ENCODE measurements at regions not wholly inside any gene's neighbourhood (a gene's known extent, or its start where the extent isn't known, plus 50 kb on each side); places are given as distances from the start of the nearest gene placed in this dataset.

GRCh38 chr10:128206676-128207075, 80.5 kb upstream of the MKI67 start:
- H3K27me3 ChIP-seq (ENCODE audit: control insufficient read depth in 2 of 2, insufficient read depth in 2 of 2, low read length in 2 of 2), result peaks cover 0 to 2% of the 10 kb centered on the region in 2 experiments
- peaks cover 9% of the 10 kb centered on the region for H3K4me1 ChIP-seq (ENCODE audit: control insufficient read depth, extremely low read depth, insufficient read depth, low read length)
- intact Hi-C loops (cut with micrococcal nuclease) (no loop called here), dilution Hi-C loops (cut with MboI; ENCODE audit: extremely low pct_ligation_motif_present, low sequenced_read_pairs) (no loop called here)
- ChIA-PET POLR2A (no interaction called here), CTCF (interaction anchor here (1.3 kb wide), 1 partner anchor 1765 kb away, joined by 3 read pairs; no protein-coding TSS in a partner anchor)
- no peak overlapping the region for H3K4me2 ChIP-seq (ENCODE audit: insufficient read depth, low read length)
- no peak for DNase-seq (ENCODE audit: low read depth, low spot score)
- no peaks in the 10 kb centered on the region for H3K79me2 ChIP-seq (ENCODE audit: control insufficient read depth, insufficient read depth, low read length)
- no peak overlapping the region for H2AFZ ChIP-seq (ENCODE audit: low read depth, low read length)
- H3K9me1 ChIP-seq (replicated peaks; ENCODE audit: control insufficient read depth, extremely low read depth, insufficient read depth, low read length), result no peaks in the 10 kb centered on the region
- no peak overlapping the region for H3K9ac ChIP-seq (replicated peaks; ENCODE audit: extremely low read depth, insufficient read depth, low read length)
- H4K20me1 ChIP-seq (replicated peaks; ENCODE audit: control insufficient read depth, extremely low read depth, insufficient read depth, low read length), result no peaks in the 10 kb centered on the region
- no peak overlapping the region for H3K4me3 ChIP-seq (replicated peaks in 1 of 3; ENCODE audit: insufficient read depth in 1 of 3, low read depth in 1 of 3, low read length in 3 of 3)
- H3K9me3 ChIP-seq (replicated peaks; ENCODE audit: control insufficient read depth, insufficient read depth, low read length), result no peaks in the 10 kb centered on the region
- FAIRE-seq, result no peak
- H3K27ac ChIP-seq (ENCODE audit: insufficient read depth, low read depth, low read length), result no peak overlapping the region
- TF ChIP-seq POLR2A (IDR thresholded peaks at IDR 0.05; ENCODE audit: low read depth, low read length), result no peak
- TF ChIP-seq GATA2 (IDR thresholded peaks at IDR 0.05; ENCODE audit: insufficient read depth, insufficient read length, low read depth, low read length), result no peak
- peak; percentile 22 for TF ChIP-seq JUN (IDR thresholded peaks at IDR 0.05; ENCODE audit: borderline replicate concordance, insufficient read depth, insufficient read length, low read depth)
- TF ChIP-seq MYC (IDR thresholded peaks at IDR 0.05; ENCODE audit: low read depth, low read length), result no peak
- TF ChIP-seq POLR2AphosphoS5 (IDR thresholded peaks at IDR 0.05; ENCODE audit: insufficient read depth, low read depth, low read length), result no peak
- no peaks in the 10 kb centered on the region for H3K36me3 ChIP-seq (ENCODE audit: control insufficient read depth in 2 of 2, extremely low read depth in 1 of 2, insufficient read depth in 2 of 2, low read length in 2 of 2)
- BruUV-seq (replicated peaks), result no TSS peak

GRCh38 chr10:128209862-128210214, 83.6 kb upstream of the MKI67 start:
- Histone ChIP-seq H2AFZ (ENCODE audit: low read depth, low read length) (no peak overlapping the region), H3K9me3 (replicated peaks; ENCODE audit: control insufficient read depth, insufficient read depth, low read length) (no peaks in the 10 kb centered on the region), H3K27me3 (ENCODE audit: control insufficient read depth in 2 of 2, insufficient read depth in 2 of 2, low read length in 2 of 2) (no peaks in the 10 kb centered on the region), H3K27ac (ENCODE audit: insufficient read depth, low read depth, low read length) (no peak overlapping the region), H3K9ac (replicated peaks; ENCODE audit: extremely low read depth, insufficient read depth, low read length) (no peak overlapping the region), H3K4me2 (ENCODE audit: insufficient read depth, low read length) (no peak overlapping the region), H3K4me3 (replicated peaks in 1 of 3; ENCODE audit: insufficient read depth in 1 of 3, low read depth in 1 of 3, low read length in 3 of 3) (no peak overlapping the region), H3K36me3 (ENCODE audit: control insufficient read depth in 2 of 2, extremely low read depth in 1 of 2, insufficient read depth in 2 of 2, low read length in 2 of 2) (no peaks in the 10 kb centered on the region), H3K4me1 (ENCODE audit: control insufficient read depth, extremely low read depth, insufficient read depth, low read length) (peaks cover 9% of the 10 kb centered on the region), H3K9me1 (replicated peaks; ENCODE audit: control insufficient read depth, extremely low read depth, insufficient read depth, low read length) (no peaks in the 10 kb centered on the region), H3K79me2 (ENCODE audit: control insufficient read depth, insufficient read depth, low read length) (no peaks in the 10 kb centered on the region), H4K20me1 (replicated peaks; ENCODE audit: control insufficient read depth, extremely low read depth, insufficient read depth, low read length) (no peaks in the 10 kb centered on the region)
- TF ChIP-seq EZH2 (IDR thresholded peaks at IDR 0.05; ENCODE audit: borderline replicate concordance, low read depth, low read length, severe bottlenecking), result no peak
- TF ChIP-seq CTCF (IDR thresholded peaks at IDR 0.05; ENCODE audit: extremely low read depth in 1 of 2, insufficient read depth in 1 of 2, low read depth in 1 of 2, low read length in 2 of 2), result no peak
- TF ChIP-seq GATA2 (IDR thresholded peaks at IDR 0.05; ENCODE audit: insufficient read depth, insufficient read length, low read depth, low read length), result no peak
- no peak for TF ChIP-seq FOS (IDR thresholded peaks at IDR 0.05; ENCODE audit: borderline replicate concordance, insufficient read depth, low read length)
- no peak for TF ChIP-seq POLR2AphosphoS5 (IDR thresholded peaks at IDR 0.05; ENCODE audit: insufficient read depth, low read depth, low read length)
- no peak for TF ChIP-seq JUN (IDR thresholded peaks at IDR 0.05; ENCODE audit: borderline replicate concordance, insufficient read depth, insufficient read length, low read depth)
- no peak for TF ChIP-seq MAX (IDR thresholded peaks at IDR 0.05; ENCODE audit: insufficient read depth, insufficient read length)
- no peak for TF ChIP-seq MYC (IDR thresholded peaks at IDR 0.05; ENCODE audit: low read depth, low read length)
- no peak for TF ChIP-seq POLR2A (IDR thresholded peaks at IDR 0.05; ENCODE audit: low read depth, low read length)
- dilution Hi-C loops (cut with MboI; ENCODE audit: extremely low pct_ligation_motif_present, low sequenced_read_pairs) (no loop called here), intact Hi-C loops (cut with micrococcal nuclease) (no loop called here)
- CTCF ChIA-PET, result no interaction called here
- POLR2A ChIA-PET, result no interaction called here
- DNase-seq (ENCODE audit: low read depth, low spot score), result no peak
- no TSS peak for BruUV-seq (replicated peaks)
- FAIRE-seq, result no peak
